ENCODE measurements at regions not wholly inside any gene's neighbourhood (a gene's known extent, or its start where the extent isn't known, plus 50 kb on each side); places are given as distances from the start of the nearest gene placed in this dataset.

- Histone ChIP-seq H3K4me1 (no peaks in the 10 kb centered on the region), H3K4me3 (no peak overlapping the region), H3K27ac (no peak overlapping the region), H3K9me3 (peaks cover 0 to 18% (median 0%) of the 10 kb centered on the region in 12 donors), H3K27me3 (no peaks in the 10 kb centered on the region), H3K36me3 (no peaks in the 10 kb centered on the region)
- intact Hi-C loops (cut with DNase I) = no loop called here
- ATAC-seq (no peak), DNase-seq (no peak)
- no peak for TF ChIP-seq POLR2A (IDR thresholded peaks at IDR 0.05)
- no peak for TF ChIP-seq CTCF (IDR thresholded peaks at IDR 0.05)
- 68 to 71% (median 70%) methylated on average over 5 of the region's 5 CpGs for WGBS, 4 donors
Measured at GRCh38 chr5:175308701-175309100, 135.3 kb downstream of the DRD1 start.

DNA sequence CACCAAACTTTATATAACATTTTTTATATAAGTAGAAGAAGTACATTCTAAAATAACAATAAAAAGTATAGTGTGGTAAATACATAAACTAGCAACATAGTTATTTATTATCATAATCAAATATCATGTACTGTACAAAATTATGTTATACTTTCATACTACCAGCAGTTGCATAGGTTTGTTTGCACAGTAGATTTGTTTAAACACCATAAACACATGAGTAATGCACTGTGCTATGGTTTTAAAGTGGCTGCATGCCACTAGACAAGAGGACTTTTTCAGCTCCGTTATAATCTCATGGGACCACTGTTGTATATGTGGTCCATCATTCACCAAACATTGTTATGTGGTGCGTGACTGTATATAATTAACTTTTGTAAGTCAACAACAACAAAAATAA, 137.6 kb downstream of the DRD1 start:
- Histone ChIP-seq H3K4me1 (no peaks in the 10 kb centered on the region), H3K27ac (no peak overlapping the region), H3K4me3 (no peak overlapping the region), H3K36me3 (no peaks in the 10 kb centered on the region), H3K27me3 (no peaks in the 10 kb centered on the region), H3K9me3 (peaks cover 0 to 18% (median 0%) of the 10 kb centered on the region in 12 donors)
- WGBS, 4 donors = 86 to 89% (median 86%) methylated on average over 2 of the region's 2 CpGs
- TF ChIP-seq POLR2A (IDR thresholded peaks at IDR 0.05) (no peak), CTCF (IDR thresholded peaks at IDR 0.05) (no peak)
- DNase-seq (no peak), ATAC-seq (no peak)
- intact Hi-C loops (cut with DNase I) = no loop called here

- Histone ChIP-seq H3K4me1 (no peaks in the 10 kb centered on the region), H3K27ac (no peak overlapping the region), H3K27me3 (no peaks in the 10 kb centered on the region), H3K9me3 (peaks cover 0 to 18% (median 0%) of the 10 kb centered on the region in 12 donors), H3K36me3 (no peaks in the 10 kb centered on the region), H3K4me3 (no peak overlapping the region)
- intact Hi-C loops (cut with DNase I) = no loop called here
- 70 to 73% (median 72%) methylated on average over 5 of the region's 5 CpGs for WGBS, 4 donors
- DNase-seq = no peak
- ATAC-seq = no peak
- TF ChIP-seq POLR2A (IDR thresholded peaks at IDR 0.05) (no peak), CTCF (IDR thresholded peaks at IDR 0.05) (no peak)
Measured at GRCh38 chr5:175305251-175305650, 138.7 kb downstream of the DRD1 start.

DNA sequence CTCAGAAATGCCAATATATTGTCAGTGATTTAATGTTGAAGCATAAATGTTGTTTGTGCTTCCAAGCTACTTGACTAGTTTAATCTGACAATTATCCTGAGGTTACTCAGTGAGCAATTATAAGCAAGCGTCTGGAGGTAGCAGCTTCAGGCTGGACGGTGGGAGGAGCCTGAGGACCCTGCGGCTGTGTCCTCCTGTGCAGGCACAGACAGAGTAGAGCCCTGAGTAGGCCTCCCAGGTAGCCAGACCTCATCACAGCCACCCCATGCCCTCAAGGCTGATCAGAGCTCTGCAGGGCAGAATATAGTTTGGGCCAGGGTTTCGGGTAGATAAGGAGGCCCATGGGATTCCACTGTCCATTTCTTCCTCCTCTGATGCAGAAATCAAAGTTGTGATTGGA, 153.6 kb downstream of the DRD1 start:
- 76 to 87% (median 83%) methylated on average over 4 of the region's 4 CpGs for WGBS, 4 donors
- DNase-seq = no peak
- H3K27me3 ChIP-seq = peaks cover 0 to 16% (median 0%) of the 10 kb centered on the region in 9 donors

More for the DNA sequence above, 153.6 kb downstream of the DRD1 start:
- ATAC-seq = no peak
- no peaks in the 10 kb centered on the region for H3K36me3 ChIP-seq
- H3K4me3 ChIP-seq = no peak overlapping the region
- TF ChIP-seq CTCF (IDR thresholded peaks at IDR 0.05) (no peak), POLR2A (IDR thresholded peaks at IDR 0.05) (no peak)
- H3K4me1 ChIP-seq = no peaks in the 10 kb centered on the region
- peaks cover 0 to 12% (median 0%) of the 10 kb centered on the region in 12 donors for H3K9me3 ChIP-seq
- intact Hi-C loops (cut with DNase I) = no loop called here
- H3K27ac ChIP-seq = no peak overlapping the region

Measured in heart left ventricle (tissue), 16 donors.